GM12878 (cell line): ENCODE measurements at regions not wholly inside any gene's neighbourhood (a gene's known extent, or its start where the extent isn't known, plus 50 kb on each side); places are given as distances from the start of the nearest gene placed in this dataset.

Source experiments
- CTCF ChIP-seq, 3 experiments: IDR thresholded peaks in 2 of 3; conservative IDR thresholded peaks in 1 of 3; 2 replicates each; pipeline ENCODE4 v1.5.1; 2011; ENCODE audit warnings: low read depth in 3 of 3, low read length in 3 of 3, mild to moderate bottlenecking in 3 of 3, control low read depth in 2 of 3, moderate library complexity in 2 of 3, inconsistent platforms in 1 of 3, mixed read lengths in 1 of 3; ENCODE audit not compliant: control insufficient read depth in 2 of 3, insufficient read depth in 1 of 3; ENCODE audit errors: extremely low read depth in 1 of 3
- ELK1 ChIP-seq: IDR thresholded peaks from 2 replicates; pipeline ENCODE4 v1.6.1; 2012; ENCODE audit warnings: low read depth, low read length, improper control_type of control experiment
- EP300 ChIP-seq, 2 experiments: fragments of 150-350 bp in 1 of 2; IDR thresholded peaks; 2 replicates each; pipeline ENCODE4 v1.6.1; 2011 to 2012; ENCODE audit warnings: low read depth in 2 of 2, low read length in 2 of 2, borderline replicate concordance in 1 of 2, improper control_type of control experiment in 1 of 2, inconsistent platforms in 1 of 2; ENCODE audit not compliant: control insufficient read depth in 1 of 2
- MEF2A ChIP-seq: IDR thresholded peaks from 2 replicates; pipeline ENCODE4 v1.6.1; 2011; ENCODE audit warnings: low read depth, mild to moderate bottlenecking, low read length, moderate library complexity; ENCODE audit not compliant: insufficient read depth
- NRF1 ChIP-seq: conservative IDR thresholded peaks from 2 replicates; pipeline ENCODE4 v1.6.1; 2011; ENCODE audit warnings: mild to moderate bottlenecking, low read depth, low read length, improper control_type of control experiment
- POLR2A ChIP-seq: IDR thresholded peaks from 2 replicates; pipeline ENCODE4 v1.6.1; 2011; ENCODE audit warnings: low read depth, mild to moderate bottlenecking, low read length
- POLR2AphosphoS2 ChIP-seq: IDR thresholded peaks from 2 replicates; pipeline ENCODE4 v1.6.1; 2011; ENCODE audit warnings: low read depth, mild to moderate bottlenecking, low read length, improper control_type of control experiment, moderate library complexity
- ZBTB33 ChIP-seq: fragments of 450-650 bp; IDR thresholded peaks from 2 replicates; pipeline ENCODE4 v1.6.1; 2017; ENCODE audit warnings: mild to moderate bottlenecking

GRCh38 chr18:24543795-24544498 lies 83.5 kb downstream of the HRH4 start:
- no peak for TF ChIP-seq MEF2A
- TF ChIP-seq ELK1: no peak
- TF ChIP-seq POLR2A: no peak
- TF ChIP-seq EP300 (IDR thresholded peaks at IDR 0.05; ENCODE audit: borderline replicate concordance in 1 of 2, control insufficient read depth in 1 of 2, low read depth in 2 of 2, low read length in 2 of 2): no peak
- TF ChIP-seq CTCF (IDR thresholded peaks at IDR 0.05 in 2 of 3, conservative IDR thresholded peaks at IDR 0.05 in 1 of 3; ENCODE audit: control insufficient read depth in 2 of 3, extremely low read depth in 1 of 3, insufficient read depth in 1 of 3, low read depth in 3 of 3, low read length in 3 of 3): peak in 2 of 3 experiments; percentile 14 to 38; a peak in 2 of 6 replicates
- no peak for TF ChIP-seq POLR2AphosphoS2
- no peak for TF ChIP-seq NRF1
- no peak for TF ChIP-seq ZBTB33
